ENCODE measurements at regions not wholly inside any gene's neighbourhood (a gene's known extent, or its start where the extent isn't known, plus 50 kb on each side); places are given as distances from the start of the nearest gene placed in this dataset.
"Not testable (repeated sequence)": the region's sequence is repeated elsewhere in the genome, so short reads cannot be mapped to it uniquely, and the experiment has no call there.

- DNase-seq (ENCODE audit: low read depth), result no peak
Observed at GRCh38 chrX:848386-848785, 217.8 kb downstream of the SHOX start.

- DNase-seq (ENCODE audit: low read depth), result no peak
Observed at GRCh38 chrX:843306-843705, 212.7 kb downstream of the SHOX start.

GRCh38 chrX:840556-840955 is 210.0 kb downstream of the SHOX start:
- DNase-seq (ENCODE audit: low read depth), result no peak

GRCh38 chrX:838666-839065 is 208.1 kb downstream of the SHOX start:
- DNase-seq (ENCODE audit: low read depth), result not testable (repeated sequence)

- not testable (repeated sequence) for DNase-seq (ENCODE audit: low read depth)
Observed at GRCh38 chrX:835857-836256, 205.3 kb downstream of the SHOX start.

- no peak for DNase-seq (ENCODE audit: low read depth)
Observed at GRCh38 chrX:830532-830931, 199.9 kb downstream of the SHOX start.

- DNase-seq (ENCODE audit: low read depth), result no peak
Observed at GRCh38 chrX:829145-829544, 198.6 kb downstream of the SHOX start.

- DNase-seq (ENCODE audit: low read depth), result peak; percentile 54
Observed at GRCh38 chrX:828411-828959, 197.9 kb downstream of the SHOX start.

- no peak for DNase-seq (ENCODE audit: low read depth)
Observed at GRCh38 chrX:826448-826847, 195.9 kb downstream of the SHOX start.

- peak; percentile 59 for DNase-seq (ENCODE audit: low read depth)
Observed at GRCh38 chrX:825991-826390, 195.4 kb downstream of the SHOX start.

- DNase-seq (ENCODE audit: low read depth), result not testable (repeated sequence)
Observed at GRCh38 chrX:823073-823472, 192.5 kb downstream of the SHOX start.

- DNase-seq (ENCODE audit: low read depth), result peak; percentile 48
Observed at GRCh38 chrX:821327-822107, 190.9 kb downstream of the SHOX start.

GRCh38 chrX:819684-820083 is 189.1 kb downstream of the SHOX start:
- DNase-seq (ENCODE audit: low read depth), result no peak

GRCh38 chrX:817759-818300 is 187.2 kb downstream of the SHOX start:
- DNase-seq (ENCODE audit: low read depth), result no peak

GRCh38 chrX:817147-817546 is 186.6 kb downstream of the SHOX start:
- DNase-seq (ENCODE audit: low read depth), result not testable (repeated sequence)

- DNase-seq (ENCODE audit: low read depth), result no peak
Observed at GRCh38 chrX:816411-816810, 185.8 kb downstream of the SHOX start.

- DNase-seq (ENCODE audit: low read depth), result no peak
Observed at GRCh38 chrX:810186-810585, 179.6 kb downstream of the SHOX start.

- DNase-seq (ENCODE audit: low read depth), result no peak
Observed at GRCh38 chrX:809081-809480, 178.5 kb downstream of the SHOX start.

- DNase-seq (ENCODE audit: low read depth), result no peak
Observed at GRCh38 chrX:806586-806985, 176.0 kb downstream of the SHOX start.

GRCh38 chrX:805988-806387 is 175.4 kb downstream of the SHOX start:
- no peak for DNase-seq (ENCODE audit: low read depth)

GRCh38 chrX:805103-805670 is 174.6 kb downstream of the SHOX start:
- DNase-seq (ENCODE audit: low read depth), result no peak

GRCh38 chrX:802846-803245 is 172.3 kb downstream of the SHOX start:
- no peak for DNase-seq (ENCODE audit: low read depth)

GRCh38 chrX:799808-800207 is 169.2 kb downstream of the SHOX start:
- no peak for DNase-seq (ENCODE audit: low read depth)
